GM12872 (cell line): ENCODE measurements at regions not wholly inside any gene's neighbourhood (a gene's known extent, or its start where the extent isn't known, plus 50 kb on each side); places are given as distances from the start of the nearest gene placed in this dataset.

Experiments
- CTCF ChIP-seq: IDR thresholded peaks from 3 replicates; pipeline ENCODE4 v1.5.1; 2011; ENCODE audit warnings: low read depth, mild to moderate bottlenecking, low read length, moderate library complexity; ENCODE audit not compliant: insufficient read depth

GRCh38 chr11:112565551-112565950 is 304.9 kb upstream of the PLET1 start:
- TF ChIP-seq CTCF: no peak

- TF ChIP-seq CTCF: no peak
Measured at GRCh38 chr11:112566124-112566523, 305.5 kb upstream of the PLET1 start.

- TF ChIP-seq CTCF: no peak
Measured at GRCh38 chr11:112570333-112570732, 309.7 kb upstream of the PLET1 start.

GRCh38 chr11:112579282-112579681 is 318.6 kb upstream of the PLET1 start:
- TF ChIP-seq CTCF: no peak

- no peak for TF ChIP-seq CTCF
Measured at GRCh38 chr11:112580864-112581263, 320.2 kb upstream of the PLET1 start.

- no peak for TF ChIP-seq CTCF
Measured at GRCh38 chr11:112581747-112582146, 321.1 kb upstream of the PLET1 start.

- no peak for TF ChIP-seq CTCF
Measured at GRCh38 chr11:112582366-112582765, 321.7 kb upstream of the PLET1 start.
